Calu3 (cell line): ENCODE measurements at regions not wholly inside any gene's neighbourhood (a gene's known extent, or its start where the extent isn't known, plus 50 kb on each side); places are given as distances from the start of the nearest gene placed in this dataset.

ENCODE experiments used
- BruUV-seq: library from RNA; stranded (reverse); fragments of 400-500 nt; replicated peaks from 2 replicates; lab custom pipeline; 2021; lab: Mats Ljungman, UMichigan
- CTCF ChIA-PET: fragments of 300-600 bp; sonication (Branson Sonifier 250); formaldehyde crosslinking; loops from one replicate; lab custom pipeline; 2022; ENCODE audit warnings: antibody characterized with exemption; lab: Charles Lee
- DNase-seq: peaks from one replicate; pipeline ENCODE4 v3.0.0; 2022
- H3K27ac Mint-ChIP-seq: one replicate; pipeline ENCODE4 v1.8.0; 2022; ENCODE audit warnings: mixed read lengths; ENCODE audit not compliant: unreplicated experiment
- H3K27me3 Mint-ChIP-seq: one replicate; pipeline ENCODE4 v1.8.0; 2022; ENCODE audit warnings: mixed read lengths; ENCODE audit not compliant: unreplicated experiment
- H3K36me3 Mint-ChIP-seq: one replicate; pipeline ENCODE4 v1.8.0; 2022; ENCODE audit warnings: mild to moderate bottlenecking, moderate library complexity, mixed read lengths; ENCODE audit not compliant: insufficient read depth, unreplicated experiment
- H3K4me1 Mint-ChIP-seq: one replicate; pipeline ENCODE4 v1.8.0; 2022; ENCODE audit warnings: mild to moderate bottlenecking, low read depth, mixed read lengths; ENCODE audit not compliant: unreplicated experiment
- H3K4me3 Mint-ChIP-seq: one replicate; pipeline ENCODE4 v1.8.0; 2022; ENCODE audit warnings: mild to moderate bottlenecking, low read depth, moderate library complexity, mixed read lengths; ENCODE audit not compliant: unreplicated experiment
- H3K9me3 Mint-ChIP-seq: one replicate; pipeline ENCODE4 v1.8.0; 2022; ENCODE audit warnings: low read depth, mixed read lengths; ENCODE audit not compliant: unreplicated experiment
- intact Hi-C: fragments of 100-400 bp; cut with micrococcal nuclease; formaldehyde crosslinking; loops from one replicate; pipeline ENCODE4 v1.10.0; 2022; ENCODE audit not compliant: unreplicated experiment
- TF ChIP-seq, protein P1 (sequence below): fragments of 200-600 bp; IDR thresholded peaks from one replicate; pipeline ENCODE4 v1.8.0; 2022; ENCODE audit warnings: antibody characterized with exemption; ENCODE audit not compliant: unreplicated experiment

DNA sequence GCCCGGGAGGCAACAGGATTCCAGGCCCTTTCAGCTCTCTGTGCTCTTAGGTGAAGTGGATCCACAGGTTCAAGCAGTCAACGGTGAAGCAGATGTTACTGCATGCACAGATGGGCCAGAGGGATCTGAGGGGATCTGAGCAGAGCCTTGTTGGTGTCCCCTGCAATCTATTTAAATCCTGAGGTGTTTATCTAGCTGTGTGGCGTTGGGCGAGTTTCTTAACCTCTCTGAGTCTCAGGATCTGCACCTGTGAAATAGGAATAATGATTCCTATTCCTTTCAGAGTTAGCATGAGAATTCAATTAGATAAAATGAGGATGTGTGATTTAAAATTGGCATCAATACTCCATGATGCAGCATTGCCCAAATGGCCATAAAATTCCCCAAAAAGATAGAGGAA is 237.3 kb upstream of the CDH5 start:
- H3K9me3 Mint-ChIP-seq = no peaks in the 10 kb centered on the region
- no peaks in the 10 kb centered on the region for H3K36me3 Mint-ChIP-seq
- DNase-seq = no peak
- CTCF ChIA-PET = no interaction called here
- no peak overlapping the region for H3K4me3 Mint-ChIP-seq
- BruUV-seq = no TSS peak
- no peaks in the 10 kb centered on the region for H3K4me1 Mint-ChIP-seq
- TF ChIP-seq, protein P1, sequence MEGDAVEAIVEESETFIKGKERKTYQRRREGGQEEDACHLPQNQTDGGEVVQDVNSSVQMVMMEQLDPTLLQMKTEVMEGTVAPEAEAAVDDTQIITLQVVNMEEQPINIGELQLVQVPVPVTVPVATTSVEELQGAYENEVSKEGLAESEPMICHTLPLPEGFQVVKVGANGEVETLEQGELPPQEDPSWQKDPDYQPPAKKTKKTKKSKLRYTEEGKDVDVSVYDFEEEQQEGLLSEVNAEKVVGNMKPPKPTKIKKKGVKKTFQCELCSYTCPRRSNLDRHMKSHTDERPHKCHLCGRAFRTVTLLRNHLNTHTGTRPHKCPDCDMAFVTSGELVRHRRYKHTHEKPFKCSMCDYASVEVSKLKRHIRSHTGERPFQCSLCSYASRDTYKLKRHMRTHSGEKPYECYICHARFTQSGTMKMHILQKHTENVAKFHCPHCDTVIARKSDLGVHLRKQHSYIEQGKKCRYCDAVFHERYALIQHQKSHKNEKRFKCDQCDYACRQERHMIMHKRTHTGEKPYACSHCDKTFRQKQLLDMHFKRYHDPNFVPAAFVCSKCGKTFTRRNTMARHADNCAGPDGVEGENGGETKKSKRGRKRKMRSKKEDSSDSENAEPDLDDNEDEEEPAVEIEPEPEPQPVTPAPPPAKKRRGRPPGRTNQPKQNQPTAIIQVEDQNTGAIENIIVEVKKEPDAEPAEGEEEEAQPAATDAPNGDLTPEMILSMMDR = no peak
- intact Hi-C loops = no loop called here
- H3K27me3 Mint-ChIP-seq = peaks cover 89% of the 10 kb centered on the region
- no peak overlapping the region for H3K27ac Mint-ChIP-seq

DNA sequence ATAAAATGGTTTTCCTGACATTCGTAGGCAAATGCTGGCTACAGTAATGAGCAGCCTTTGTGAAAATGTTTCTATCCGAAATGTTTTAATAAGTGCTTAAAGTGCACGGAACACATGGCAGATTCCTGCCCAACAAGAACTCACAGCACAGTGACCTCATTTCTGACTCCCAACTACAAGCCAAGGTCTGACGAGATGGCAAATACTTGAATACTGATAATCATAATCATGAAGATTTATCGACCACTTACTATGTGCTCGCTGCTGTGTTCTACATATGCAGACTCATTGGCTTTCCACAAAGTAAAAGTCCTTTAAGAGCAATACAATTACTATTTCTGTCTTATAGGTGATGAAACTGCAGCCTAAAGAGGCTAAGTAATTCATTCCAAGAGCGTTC is 238.1 kb upstream of the CDH5 start:
- intact Hi-C loops = no loop called here
- H3K36me3 Mint-ChIP-seq = no peaks in the 10 kb centered on the region
- H3K9me3 Mint-ChIP-seq = no peaks in the 10 kb centered on the region
- TF ChIP-seq, protein P1 = no peak
- CTCF ChIA-PET = no interaction called here
- BruUV-seq = no TSS peak
- no peak overlapping the region for H3K4me3 Mint-ChIP-seq
- no peaks in the 10 kb centered on the region for H3K4me1 Mint-ChIP-seq
- DNase-seq = no peak
- H3K27ac Mint-ChIP-seq = no peak overlapping the region
- H3K27me3 Mint-ChIP-seq = peaks cover 81% of the 10 kb centered on the region

DNA sequence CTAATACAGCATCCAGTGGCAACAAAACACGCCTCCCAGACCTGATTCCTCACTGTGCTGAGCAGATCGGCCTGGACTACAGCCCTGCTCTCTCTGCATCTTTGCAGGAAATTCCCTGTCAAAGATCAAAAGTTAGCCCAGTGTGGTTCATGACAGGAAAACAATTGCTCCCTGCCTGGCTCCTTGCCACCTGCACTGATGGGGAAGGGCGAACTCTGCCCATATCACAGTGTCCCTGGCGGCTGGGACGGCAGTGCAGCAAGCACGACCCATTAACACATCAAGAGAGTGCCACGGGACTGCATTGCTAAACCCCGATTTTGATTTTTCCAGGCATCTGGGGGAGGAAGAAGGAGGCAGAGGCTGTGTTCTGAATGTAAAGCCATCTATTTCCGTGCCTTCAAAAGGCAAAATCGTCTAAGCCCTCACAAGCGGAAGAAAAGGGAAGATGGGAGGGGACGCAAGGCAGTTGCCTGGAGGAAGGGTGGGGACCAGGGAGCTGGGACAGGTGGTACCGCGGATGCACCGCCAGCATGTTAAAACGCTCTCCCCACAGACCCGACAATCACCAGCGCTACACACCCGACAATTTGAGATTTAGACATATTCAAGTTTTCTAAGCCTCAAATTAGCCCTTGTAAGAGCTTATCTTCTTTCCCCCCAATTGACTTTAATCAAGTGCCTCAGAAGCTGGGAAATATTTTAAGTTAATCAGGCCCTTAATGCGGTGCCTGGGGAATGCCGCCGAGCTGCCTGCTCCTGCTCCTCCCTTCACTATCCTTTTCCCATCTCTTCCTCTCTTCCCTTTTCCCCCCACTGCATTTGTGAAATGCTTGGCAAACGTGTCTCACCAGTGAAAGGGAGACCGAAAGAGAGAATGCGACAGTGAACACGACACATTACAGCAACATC is 238.8 kb upstream of the CDH5 start:
- H3K9me3 Mint-ChIP-seq = no peaks in the 10 kb centered on the region
- peaks cover 74% of the 10 kb centered on the region for H3K27me3 Mint-ChIP-seq
- TF ChIP-seq, protein P1 = no peak
- no peaks in the 10 kb centered on the region for H3K4me1 Mint-ChIP-seq
- H3K27ac Mint-ChIP-seq = no peak overlapping the region
- no peak for DNase-seq
- CTCF ChIA-PET = no interaction called here
- no peaks in the 10 kb centered on the region for H3K36me3 Mint-ChIP-seq
- intact Hi-C loops = no loop called here
- no TSS peak for BruUV-seq
- no peak overlapping the region for H3K4me3 Mint-ChIP-seq

DNA sequence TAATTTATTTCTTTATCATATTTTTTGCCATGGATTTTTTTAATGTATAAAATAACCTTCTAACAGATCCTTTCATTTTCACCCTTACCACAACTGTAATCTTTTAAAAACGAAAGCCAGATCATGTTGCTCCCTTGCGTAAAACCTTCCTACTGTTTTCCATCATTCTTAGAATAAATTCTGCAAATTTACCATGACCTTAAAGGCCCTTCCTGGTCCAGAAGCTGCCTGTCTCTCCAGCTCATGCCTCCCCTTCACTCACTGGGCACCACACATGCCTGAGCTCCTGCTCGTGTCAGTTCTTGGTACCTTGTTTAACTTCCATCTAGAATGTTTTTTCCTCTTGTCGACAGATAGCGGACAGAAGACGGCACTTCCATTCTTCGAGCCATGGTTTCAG is 245.0 kb upstream of the CDH5 start:
- intact Hi-C loops = no loop called here
- Mint-ChIP-seq H3K4me1 (no peaks in the 10 kb centered on the region), H3K4me3 (no peak overlapping the region), H3K36me3 (no peaks in the 10 kb centered on the region), H3K27me3 (peaks cover 76% of the 10 kb centered on the region), H3K27ac (no peak overlapping the region), H3K9me3 (no peaks in the 10 kb centered on the region)
- no peak for DNase-seq
- CTCF ChIA-PET = no interaction called here
- BruUV-seq = no TSS peak
- TF ChIP-seq, protein P1 = no peak
